T-helper 2 cell treated with Interferon-gamma antibody and Interleukin-4, amounts not matched to agents 5 μg/mL and 100 μg/mL, for 36 hours (primary cell): ENCODE measurements at regions not wholly inside any gene's neighbourhood (a gene's known extent, or its start where the extent isn't known, plus 50 kb on each side); places are given as distances from the start of the nearest gene placed in this dataset.

Experiments
- DNase-seq: peaks from one replicate; pipeline ENCODE4 v3.0.0; 2021; ENCODE audit warnings: low spot score
- H3K27ac Mint-ChIP-seq: one replicate; pipeline ENCODE4 v1.8.0; 2021; ENCODE audit warnings: mild to moderate bottlenecking, mixed read lengths
- H3K27me3 Mint-ChIP-seq: one replicate; pipeline ENCODE4 v1.8.0; 2021; ENCODE audit warnings: low read depth, mixed read lengths
- H3K36me3 Mint-ChIP-seq: one replicate; pipeline ENCODE4 v1.8.0; 2021; ENCODE audit warnings: low read depth, mixed read lengths
- H3K4me1 Mint-ChIP-seq: one replicate; pipeline ENCODE4 v1.8.0; 2021; ENCODE audit warnings: low read depth, mixed read lengths
- H3K4me3 Mint-ChIP-seq: one replicate; pipeline ENCODE4 v1.8.0; 2022; ENCODE audit warnings: mild to moderate bottlenecking, moderate library complexity, mixed read lengths
- H3K9me3 Mint-ChIP-seq: one replicate; pipeline ENCODE4 v1.8.0; 2021; ENCODE audit warnings: mixed read lengths

GRCh38 chr3:68315964-68316363 is 616.4 kb downstream of the TAFA4 start:
- Mint-ChIP-seq H3K27ac (no peak overlapping the region), H3K36me3 (no peaks in the 10 kb centered on the region), H3K4me1 (no peaks in the 10 kb centered on the region), H3K27me3 (no peaks in the 10 kb centered on the region), H3K9me3 (peaks cover 5% of the 10 kb centered on the region), H3K4me3 (no peak overlapping the region)
- DNase-seq = no peak

GRCh38 chr3:68315546-68315945 is 616.8 kb downstream of the TAFA4 start:
- Mint-ChIP-seq H3K9me3 (peaks cover 5% of the 10 kb centered on the region), H3K4me3 (no peak overlapping the region), H3K27ac (no peak overlapping the region), H3K4me1 (no peaks in the 10 kb centered on the region), H3K36me3 (no peaks in the 10 kb centered on the region), H3K27me3 (no peaks in the 10 kb centered on the region)
- no peak for DNase-seq

GRCh38 chr3:68306571-68306970 is 625.8 kb downstream of the TAFA4 start:
- H3K27ac Mint-ChIP-seq = no peak overlapping the region
- no peak for DNase-seq
- no peak overlapping the region for H3K4me3 Mint-ChIP-seq
- H3K4me1 Mint-ChIP-seq = no peaks in the 10 kb centered on the region
- H3K9me3 Mint-ChIP-seq = no peaks in the 10 kb centered on the region
- H3K27me3 Mint-ChIP-seq = no peaks in the 10 kb centered on the region
- no peaks in the 10 kb centered on the region for H3K36me3 Mint-ChIP-seq

GRCh38 chr3:68295457-68295856 is 636.9 kb downstream of the TAFA4 start:
- Mint-ChIP-seq H3K4me3 (no peak overlapping the region), H3K27ac (no peak overlapping the region), H3K4me1 (no peaks in the 10 kb centered on the region), H3K36me3 (no peaks in the 10 kb centered on the region), H3K9me3 (peaks cover 3% of the 10 kb centered on the region), H3K27me3 (no peaks in the 10 kb centered on the region)
- DNase-seq = no peak

- no peaks in the 10 kb centered on the region for H3K36me3 Mint-ChIP-seq
- no peak overlapping the region for H3K27ac Mint-ChIP-seq
- no peaks in the 10 kb centered on the region for H3K9me3 Mint-ChIP-seq
- no peaks in the 10 kb centered on the region for H3K4me1 Mint-ChIP-seq
- no peaks in the 10 kb centered on the region for H3K27me3 Mint-ChIP-seq
- no peak overlapping the region for H3K4me3 Mint-ChIP-seq
- no peak for DNase-seq
Observed at GRCh38 chr3:68290333-68290732, 635.9 kb upstream of the SUCLG2 start.

- Mint-ChIP-seq H3K4me1 (no peaks in the 10 kb centered on the region), H3K27me3 (no peaks in the 10 kb centered on the region), H3K9me3 (no peaks in the 10 kb centered on the region), H3K4me3 (no peak overlapping the region), H3K36me3 (no peaks in the 10 kb centered on the region), H3K27ac (no peak overlapping the region)
- DNase-seq = no peak
Observed at GRCh38 chr3:68288085-68288484, 633.7 kb upstream of the SUCLG2 start.

GRCh38 chr3:68287101-68287500 is 632.7 kb upstream of the SUCLG2 start:
- no peaks in the 10 kb centered on the region for H3K4me1 Mint-ChIP-seq
- no peak for DNase-seq
- H3K36me3 Mint-ChIP-seq = no peaks in the 10 kb centered on the region
- H3K4me3 Mint-ChIP-seq = no peak overlapping the region
- H3K27me3 Mint-ChIP-seq = no peaks in the 10 kb centered on the region
- H3K9me3 Mint-ChIP-seq = no peaks in the 10 kb centered on the region
- no peak overlapping the region for H3K27ac Mint-ChIP-seq

GRCh38 chr3:68274286-68274685 is 619.9 kb upstream of the SUCLG2 start:
- no peaks in the 10 kb centered on the region for H3K9me3 Mint-ChIP-seq
- H3K27me3 Mint-ChIP-seq = no peaks in the 10 kb centered on the region
- no peak for DNase-seq
- no peaks in the 10 kb centered on the region for H3K4me1 Mint-ChIP-seq
- H3K4me3 Mint-ChIP-seq = no peak overlapping the region
- no peak overlapping the region for H3K27ac Mint-ChIP-seq
- H3K36me3 Mint-ChIP-seq = no peaks in the 10 kb centered on the region

- H3K4me1 Mint-ChIP-seq = no peaks in the 10 kb centered on the region
- H3K4me3 Mint-ChIP-seq = no peak overlapping the region
- DNase-seq = no peak
- no peaks in the 10 kb centered on the region for H3K9me3 Mint-ChIP-seq
- H3K27ac Mint-ChIP-seq = no peak overlapping the region
- no peaks in the 10 kb centered on the region for H3K27me3 Mint-ChIP-seq
- no peaks in the 10 kb centered on the region for H3K36me3 Mint-ChIP-seq
Observed at GRCh38 chr3:68271145-68271544, 616.7 kb upstream of the SUCLG2 start.

- Mint-ChIP-seq H3K9me3 (no peaks in the 10 kb centered on the region), H3K36me3 (no peaks in the 10 kb centered on the region), H3K4me3 (no peak overlapping the region), H3K27me3 (no peaks in the 10 kb centered on the region), H3K4me1 (no peaks in the 10 kb centered on the region), H3K27ac (no peak overlapping the region)
- DNase-seq = no peak
Observed at GRCh38 chr3:68256635-68257223, 602.3 kb upstream of the SUCLG2 start.

GRCh38 chr3:68249265-68249664 is 594.9 kb upstream of the SUCLG2 start:
- H3K36me3 Mint-ChIP-seq = no peaks in the 10 kb centered on the region
- no peak for DNase-seq
- no peak overlapping the region for H3K4me3 Mint-ChIP-seq
- no peaks in the 10 kb centered on the region for H3K27me3 Mint-ChIP-seq
- H3K4me1 Mint-ChIP-seq = peaks cover 1% of the 10 kb centered on the region
- no peak overlapping the region for H3K27ac Mint-ChIP-seq
- H3K9me3 Mint-ChIP-seq = no peaks in the 10 kb centered on the region

GRCh38 chr3:68242606-68243005 is 588.2 kb upstream of the SUCLG2 start:
- Mint-ChIP-seq H3K9me3 (no peaks in the 10 kb centered on the region), H3K4me1 (no peaks in the 10 kb centered on the region), H3K4me3 (no peak overlapping the region), H3K27me3 (no peaks in the 10 kb centered on the region), H3K36me3 (no peaks in the 10 kb centered on the region), H3K27ac (no peak overlapping the region)
- DNase-seq = no peak

- no peaks in the 10 kb centered on the region for H3K36me3 Mint-ChIP-seq
- no peaks in the 10 kb centered on the region for H3K27me3 Mint-ChIP-seq
- no peak overlapping the region for H3K27ac Mint-ChIP-seq
- DNase-seq = no peak
- no peaks in the 10 kb centered on the region for H3K9me3 Mint-ChIP-seq
- H3K4me1 Mint-ChIP-seq = no peaks in the 10 kb centered on the region
- no peak overlapping the region for H3K4me3 Mint-ChIP-seq
Observed at GRCh38 chr3:68239542-68239941, 585.1 kb upstream of the SUCLG2 start.

GRCh38 chr3:68234076-68234780 is 579.8 kb upstream of the SUCLG2 start:
- Mint-ChIP-seq H3K9me3 (peaks cover 7% of the 10 kb centered on the region), H3K27me3 (no peaks in the 10 kb centered on the region), H3K4me3 (no peak overlapping the region), H3K4me1 (no peaks in the 10 kb centered on the region), H3K36me3 (no peaks in the 10 kb centered on the region), H3K27ac (no peak overlapping the region)
- DNase-seq = no peak

- no peaks in the 10 kb centered on the region for H3K4me1 Mint-ChIP-seq
- H3K4me3 Mint-ChIP-seq = no peak overlapping the region
- no peaks in the 10 kb centered on the region for H3K36me3 Mint-ChIP-seq
- DNase-seq = no peak
- no peaks in the 10 kb centered on the region for H3K27me3 Mint-ChIP-seq
- no peak overlapping the region for H3K27ac Mint-ChIP-seq
- peaks cover 7% of the 10 kb centered on the region for H3K9me3 Mint-ChIP-seq
Observed at GRCh38 chr3:68228856-68229255, 574.4 kb upstream of the SUCLG2 start.
